ENCODE measurements at regions not wholly inside any gene's neighbourhood (a gene's known extent, or its start where the extent isn't known, plus 50 kb on each side); places are given as distances from the start of the nearest gene placed in this dataset.

- no peak for TF ChIP-seq CTCF (IDR thresholded peaks at IDR 0.05)
- TF ChIP-seq POLR2A (IDR thresholded peaks at IDR 0.05), result no peak
Measured at GRCh38 chr3:146929696-146930095, 324.6 kb upstream of the PLSCR5 start.
